AML-193 (cell line): ENCODE measurements at regions not wholly inside any gene's neighbourhood (a gene's known extent, or its start where the extent isn't known, plus 50 kb on each side); places are given as distances from the start of the nearest gene placed in this dataset.

ENCODE experiments used
- DNase-seq, 2 experiments: peaks; one replicate each; lab custom pipeline; 2025; lab: John Stamatoyannopoulos, UW

DNA sequence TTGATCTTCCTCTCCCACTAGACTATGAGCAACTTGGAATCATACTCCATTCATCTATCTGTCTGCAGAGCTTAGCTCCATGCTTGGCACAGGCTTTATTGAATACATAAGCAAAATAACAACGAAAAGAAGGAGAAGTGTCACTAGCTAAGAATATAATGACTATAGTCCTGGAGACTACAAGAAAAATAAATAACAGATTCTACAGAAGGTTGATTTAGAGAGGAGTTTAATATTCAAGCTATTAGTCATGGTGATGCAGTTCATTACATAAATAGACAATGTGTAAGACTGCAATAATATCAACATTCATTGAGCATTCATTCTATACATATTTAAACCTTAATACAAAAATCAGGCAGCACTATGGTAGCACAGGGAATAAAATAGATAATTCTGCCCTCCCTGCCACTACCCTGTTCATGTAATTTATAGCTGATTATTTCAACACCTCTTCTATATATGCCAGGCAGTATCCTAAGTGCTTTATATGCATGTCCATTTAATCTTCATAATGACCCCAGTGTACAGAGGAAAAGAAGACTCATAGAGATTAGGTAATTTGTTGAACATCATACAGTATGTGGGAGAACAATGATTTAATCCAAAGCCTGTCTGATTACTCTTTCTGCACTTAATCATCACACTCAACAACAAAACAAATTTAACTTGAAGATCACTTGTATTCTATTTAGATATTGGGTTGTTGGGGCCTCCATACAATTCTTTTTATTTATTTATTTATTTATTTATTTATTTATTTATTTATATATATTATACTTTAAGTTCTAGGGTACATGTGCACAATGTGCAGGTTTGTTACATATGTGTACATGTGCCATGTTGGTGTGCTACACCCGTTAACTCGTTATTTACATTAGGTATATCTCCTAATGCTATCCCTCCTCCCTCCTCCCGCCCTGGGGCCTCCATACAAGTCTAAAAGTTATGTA, 165.3 kb downstream of the RNF152 start:
- no peak for DNase-seq

DNA sequence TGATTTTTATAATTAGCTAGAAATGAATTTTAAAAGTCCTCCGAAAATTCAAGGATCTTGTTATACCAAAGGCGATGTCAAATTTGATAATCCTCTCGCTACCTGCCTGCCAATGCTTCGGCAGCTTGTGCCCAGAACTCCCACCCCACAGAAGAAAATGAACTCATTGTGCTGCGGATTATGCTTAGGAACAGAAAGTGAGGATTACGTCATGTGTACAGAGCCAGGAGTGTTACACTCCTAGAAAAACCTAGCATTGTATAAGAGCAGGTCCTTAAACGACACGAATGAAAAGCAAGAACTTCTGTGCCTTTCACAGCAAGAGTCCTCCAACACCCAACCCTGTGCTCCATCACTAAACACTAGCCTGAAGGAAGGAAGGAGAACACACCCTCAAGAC, 168.3 kb downstream of the RNF152 start:
- DNase-seq, result no peak

DNA sequence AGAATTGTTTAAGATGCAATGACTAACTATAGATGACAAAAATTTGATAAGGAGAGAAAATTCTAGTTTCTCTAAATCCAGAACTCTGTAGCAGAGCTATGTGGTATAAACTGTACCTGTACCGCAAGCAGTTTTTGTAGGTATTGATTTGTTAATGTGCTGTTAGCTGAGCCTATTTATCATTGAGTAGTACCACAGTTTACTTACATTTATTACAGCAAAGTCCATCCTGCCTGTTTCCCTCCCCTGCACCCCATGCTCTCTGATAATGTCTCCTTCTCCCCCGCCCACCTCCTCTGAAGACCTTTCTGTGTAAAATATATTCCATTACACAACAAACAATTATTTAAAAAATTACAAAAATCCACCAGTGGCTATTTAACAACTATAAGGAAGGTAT, 170.6 kb downstream of the RNF152 start:
- DNase-seq, result no peak

DNA sequence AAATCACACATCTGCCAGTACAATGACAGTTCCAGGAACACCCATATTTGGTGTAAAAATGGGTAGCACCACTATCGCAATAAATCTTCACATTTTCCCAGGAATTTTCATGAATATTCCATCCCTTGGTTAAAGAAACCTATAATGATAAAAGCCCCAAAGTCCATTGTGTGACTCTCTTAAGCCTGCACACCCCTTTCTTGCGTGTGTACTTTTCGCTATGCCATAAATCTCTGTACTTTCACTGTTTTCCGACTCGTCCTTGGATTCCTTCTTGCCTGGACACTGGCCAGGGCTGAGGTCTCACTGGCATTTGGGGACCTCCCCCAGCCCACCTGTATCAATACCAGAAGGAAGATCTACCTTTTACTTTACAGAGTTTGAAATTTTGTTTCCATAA, 172.3 kb downstream of the RNF152 start:
- no peak for DNase-seq

DNA sequence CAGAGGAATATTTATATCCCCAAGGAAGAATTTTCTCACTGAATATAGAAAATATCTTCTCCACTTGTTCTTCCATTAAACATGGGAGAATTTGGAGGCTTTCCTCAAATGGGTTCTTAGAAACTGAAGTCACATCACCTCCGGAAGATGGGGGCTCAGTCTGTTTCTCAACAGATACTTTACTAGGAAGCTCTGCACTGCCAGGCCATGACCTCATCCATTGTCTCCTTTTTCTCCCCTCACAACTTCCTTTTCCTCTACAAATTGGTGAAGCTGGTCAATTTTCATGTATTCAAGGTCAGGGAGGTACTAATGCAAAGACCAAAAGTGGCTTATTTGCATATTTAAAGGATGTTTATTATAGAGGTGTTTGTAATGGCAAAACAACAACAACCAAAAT, 173.1 kb downstream of the RNF152 start:
- DNase-seq, result no peak

DNA sequence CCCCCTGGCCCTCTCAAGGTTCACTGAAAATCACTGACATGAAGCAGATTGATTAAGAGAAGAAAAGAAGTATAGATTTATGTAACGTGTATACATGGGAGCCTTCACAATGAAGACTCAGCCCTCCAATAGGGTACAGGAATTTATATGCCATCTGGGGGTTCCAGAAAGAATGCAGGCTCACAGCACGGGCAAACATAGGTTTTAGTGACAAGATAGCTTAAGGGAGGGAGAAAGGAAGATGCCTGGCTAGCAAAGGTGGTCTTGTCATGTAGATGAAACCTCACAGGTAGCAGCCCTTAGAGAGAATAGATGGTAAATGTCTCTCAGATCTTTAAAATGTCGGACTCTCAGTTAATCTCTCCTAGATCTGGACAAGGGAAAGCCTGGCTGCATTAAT, 173.9 kb downstream of the RNF152 start:
- DNase-seq, result no peak

DNA sequence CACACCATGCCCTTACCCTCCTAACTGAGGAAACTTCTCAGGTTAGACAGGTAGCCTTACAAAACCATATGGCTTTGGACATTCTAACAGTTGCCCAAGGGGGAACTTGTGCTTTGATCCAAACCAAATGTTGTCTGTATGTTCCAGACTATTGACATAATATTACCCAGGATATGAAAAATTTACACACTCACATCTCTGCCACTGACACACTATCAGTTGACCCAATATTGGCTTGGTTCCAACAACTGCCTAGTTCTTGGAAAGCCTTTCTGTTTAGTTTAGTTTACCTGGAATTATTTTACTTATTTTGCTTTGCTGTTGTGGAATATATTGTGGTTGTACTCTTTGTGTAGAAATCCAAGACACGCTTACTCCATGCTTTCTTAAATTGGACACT, 178.4 kb downstream of the RNF152 start:
- DNase-seq, result no peak

DNA sequence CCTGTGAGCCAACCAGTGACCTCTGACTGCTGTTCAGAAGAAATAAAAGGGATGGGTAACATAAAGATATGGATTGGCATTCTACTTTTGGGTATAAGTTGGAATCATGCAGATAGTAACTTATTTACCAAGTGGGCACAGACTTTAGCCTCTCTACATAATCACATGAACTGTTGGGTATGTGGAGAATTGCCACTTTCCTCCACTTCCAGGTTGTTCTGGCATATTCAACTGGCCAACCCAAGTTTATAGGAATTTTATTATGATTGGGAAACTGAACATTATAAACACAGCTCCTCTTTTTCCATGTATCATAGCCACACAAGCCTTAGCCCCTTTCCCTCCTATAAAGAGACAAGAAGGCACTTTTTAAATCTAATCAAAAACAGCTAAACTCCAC, 179.3 kb downstream of the RNF152 start:
- DNase-seq, result no peak

DNA sequence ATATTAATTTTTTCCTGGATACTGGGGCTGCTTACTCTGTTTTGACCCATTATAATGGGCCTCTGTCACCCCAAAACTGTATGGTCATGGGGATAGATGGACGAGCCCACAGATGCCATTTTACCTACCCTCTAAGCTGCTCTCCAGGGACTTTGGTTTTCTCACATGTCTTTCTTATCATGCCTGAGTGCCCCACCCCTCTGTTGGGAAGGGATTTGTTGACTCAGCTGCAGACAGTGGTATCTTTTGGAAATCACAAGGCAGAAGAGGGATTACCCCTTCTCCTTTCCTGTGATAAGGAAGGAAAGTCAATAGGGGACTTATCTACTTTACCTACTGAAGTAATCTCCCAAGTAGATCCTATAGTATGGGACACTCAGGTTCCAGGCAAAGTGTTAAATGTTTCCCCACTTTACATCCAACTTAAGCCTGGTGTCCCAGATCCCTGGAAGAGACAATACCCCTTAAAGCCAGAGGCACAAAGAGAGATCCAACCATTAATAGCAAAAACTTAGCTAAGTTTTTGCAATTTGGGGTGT, 182.7 kb downstream of the RNF152 start:
- no peak for DNase-seq

DNA sequence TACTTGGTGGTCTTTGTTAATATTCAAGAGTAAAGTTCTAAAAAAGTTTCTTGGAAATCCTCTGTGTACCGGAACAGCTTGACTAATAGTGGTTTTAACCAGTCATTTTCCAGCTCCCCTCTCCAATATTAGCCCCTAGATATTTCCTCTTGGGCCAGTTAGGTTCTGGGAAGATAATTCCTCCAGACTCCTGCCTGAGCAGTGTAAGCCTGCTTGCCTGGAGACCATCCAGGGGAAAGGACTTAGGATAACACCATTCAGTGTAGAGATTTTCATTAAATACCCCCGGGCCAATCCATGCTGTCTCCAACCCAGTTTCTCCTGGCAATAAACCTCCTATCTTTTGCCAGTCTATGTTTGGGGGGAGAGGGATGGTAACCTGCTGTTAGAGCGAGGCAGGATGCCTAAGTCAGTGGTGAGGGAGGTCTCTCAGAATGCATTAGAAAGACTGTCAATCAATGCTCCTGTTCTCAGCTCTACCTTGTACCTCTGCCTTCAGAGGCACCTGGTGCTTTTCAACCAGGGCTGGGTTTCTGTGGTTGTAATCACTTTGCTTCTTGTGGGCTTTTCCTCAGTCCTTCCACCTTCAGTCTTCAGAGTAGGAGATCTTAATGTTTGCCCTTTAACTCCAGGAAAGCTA, 186.4 kb downstream of the RNF152 start:
- DNase-seq, result no peak

DNA sequence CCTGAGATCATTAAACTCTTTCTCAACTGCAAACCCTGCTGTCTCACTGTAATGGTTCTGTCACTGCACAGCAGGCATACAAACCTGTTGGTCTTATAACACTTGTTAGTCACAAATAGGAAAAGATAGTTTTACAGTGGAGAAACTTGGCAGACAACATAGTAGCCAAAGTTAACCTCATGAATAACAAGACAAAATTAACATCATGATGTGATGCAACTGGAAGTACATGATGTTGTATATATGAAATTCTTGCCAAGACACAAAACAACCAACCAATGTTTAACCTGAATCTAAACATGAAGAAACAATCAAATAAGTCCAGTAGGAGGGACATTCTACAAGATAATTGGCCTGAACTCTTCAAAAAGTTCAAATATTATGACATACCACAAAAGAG, 189.3 kb downstream of the RNF152 start:
- no peak for DNase-seq

DNA sequence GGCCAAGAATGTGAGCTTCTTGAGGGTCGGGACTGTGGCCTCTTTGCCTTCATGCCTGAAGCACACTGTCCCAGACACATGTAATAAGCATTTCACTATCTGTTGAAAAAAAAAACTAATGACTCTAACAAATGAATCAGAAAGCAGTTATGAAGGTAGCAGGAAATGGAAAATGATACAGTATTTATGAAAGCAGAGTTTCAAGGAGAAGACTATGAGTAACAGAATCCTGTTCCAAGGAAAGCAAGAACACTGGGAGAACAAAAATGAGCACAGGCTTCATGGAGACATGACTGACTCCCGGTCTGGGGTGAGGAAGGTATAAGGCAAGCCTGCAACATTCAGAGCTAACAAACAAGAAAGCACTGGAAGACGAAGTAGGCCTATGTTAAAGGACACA, 190.8 kb downstream of the RNF152 start:
- no peak for DNase-seq

DNA sequence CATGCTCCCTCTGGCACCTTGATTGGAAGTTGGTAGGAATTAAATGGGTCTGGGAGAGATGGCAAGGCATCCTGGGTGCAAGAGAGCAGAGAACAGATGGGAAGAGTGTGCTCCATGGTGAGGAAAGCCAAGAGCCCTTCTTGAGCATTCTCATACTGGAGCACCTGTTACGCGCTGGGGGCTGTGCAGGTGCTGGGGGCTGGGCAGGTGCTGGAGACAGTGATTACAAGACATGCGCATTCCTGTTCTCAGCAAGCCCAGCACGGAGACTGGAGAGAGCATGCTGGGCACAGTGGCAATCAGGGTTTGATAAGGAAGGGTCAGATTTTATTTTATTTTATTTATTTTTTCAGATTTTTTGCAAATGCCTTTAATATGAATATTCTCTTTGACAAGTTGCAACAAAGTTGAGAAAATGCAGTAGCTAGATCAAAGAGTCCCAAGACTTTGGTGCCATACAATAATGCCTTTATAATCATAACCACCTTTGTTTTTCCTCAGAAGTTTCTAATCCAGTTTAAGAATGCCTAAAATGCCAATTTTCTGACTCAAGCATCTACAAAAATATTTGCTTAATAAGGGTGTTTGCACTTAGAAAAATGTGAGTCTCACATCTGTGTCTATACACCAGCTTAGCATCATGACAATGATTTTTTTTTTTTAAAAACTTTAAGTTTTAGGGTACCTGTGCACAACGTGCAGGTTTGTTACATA, 193.3 kb downstream of the RNF152 start:
- no peak for DNase-seq

DNA sequence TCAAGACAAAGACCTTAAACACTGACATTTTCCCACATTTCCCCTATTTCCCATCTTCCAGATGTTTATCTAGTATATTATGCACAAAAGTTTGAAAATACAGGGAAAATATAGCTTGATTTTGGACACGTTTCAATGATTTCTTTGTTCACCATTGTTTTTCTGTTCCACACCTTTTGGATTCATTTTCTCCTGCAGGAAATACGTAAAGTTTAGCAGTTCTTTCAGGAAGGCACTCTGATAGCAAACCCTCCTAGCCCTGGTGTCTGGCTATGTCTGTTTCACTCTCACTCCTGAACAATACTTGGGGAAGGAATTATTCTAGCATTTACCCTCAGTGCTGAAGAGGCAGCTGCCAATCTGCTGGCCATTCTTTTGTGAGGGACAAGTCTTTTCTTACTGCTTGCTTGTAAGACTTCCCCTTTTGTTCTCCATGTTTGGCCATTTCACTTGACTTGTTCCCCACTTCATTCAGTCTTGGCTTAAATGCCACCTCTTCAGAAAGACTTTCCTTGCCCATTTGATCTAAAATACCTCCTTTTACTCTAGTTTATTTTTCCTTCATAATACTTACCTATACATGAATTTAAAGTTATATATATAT, 195.4 kb downstream of the RNF152 start:
- no peak for DNase-seq

DNA sequence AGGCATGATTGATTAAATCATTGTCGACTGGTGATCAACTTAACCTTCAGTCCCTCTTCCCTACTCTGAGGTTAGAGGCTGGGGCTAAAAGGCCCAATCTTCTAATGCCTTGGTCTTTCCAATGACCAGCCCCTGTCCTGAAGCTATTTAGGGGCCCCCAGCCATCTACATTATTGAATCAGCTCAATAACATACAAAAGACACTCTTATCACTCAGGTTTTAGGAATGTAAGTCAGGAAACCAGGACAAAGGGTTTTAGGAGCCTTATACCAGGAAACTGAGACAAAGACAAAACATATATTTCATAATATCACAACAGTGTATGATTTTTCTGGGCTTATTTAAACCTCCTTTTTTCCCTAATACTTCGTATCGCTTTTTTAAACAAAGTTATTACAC, 198.6 kb downstream of the RNF152 start:
- DNase-seq, result no peak

DNA sequence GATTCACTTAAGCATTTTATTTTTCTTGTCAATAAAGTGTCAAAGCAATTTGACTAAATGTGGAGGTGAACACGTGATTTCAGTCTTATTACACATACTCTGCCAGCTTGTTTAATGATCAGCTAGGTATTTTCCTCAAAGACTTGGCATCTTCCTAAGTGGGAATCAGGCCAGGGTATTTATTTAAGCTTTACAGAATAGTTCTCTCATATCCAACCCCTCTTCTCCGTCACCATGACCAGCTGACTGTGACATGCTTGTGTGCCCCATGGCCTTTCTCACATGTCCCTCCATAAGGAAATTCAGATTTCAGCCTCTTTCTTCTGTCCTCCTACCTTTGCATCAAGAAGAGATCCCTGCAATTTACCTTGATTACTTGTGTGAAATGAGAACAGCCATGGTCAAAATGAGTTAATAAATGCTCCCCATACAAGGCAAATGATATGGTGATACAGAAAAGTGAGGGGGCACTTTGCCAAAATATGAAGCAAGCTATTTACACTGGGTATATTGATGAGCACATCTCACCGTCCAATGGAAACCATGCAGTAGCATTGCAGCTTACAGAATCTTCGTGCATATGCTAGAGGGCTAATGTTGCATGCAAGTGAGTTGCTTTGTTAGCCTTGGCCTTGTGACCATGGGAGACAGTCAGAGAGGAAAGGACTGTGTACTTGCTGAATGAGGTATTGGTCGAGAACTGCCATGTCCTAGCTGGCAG, 202.2 kb downstream of the RNF152 start:
- no peak for DNase-seq

DNA sequence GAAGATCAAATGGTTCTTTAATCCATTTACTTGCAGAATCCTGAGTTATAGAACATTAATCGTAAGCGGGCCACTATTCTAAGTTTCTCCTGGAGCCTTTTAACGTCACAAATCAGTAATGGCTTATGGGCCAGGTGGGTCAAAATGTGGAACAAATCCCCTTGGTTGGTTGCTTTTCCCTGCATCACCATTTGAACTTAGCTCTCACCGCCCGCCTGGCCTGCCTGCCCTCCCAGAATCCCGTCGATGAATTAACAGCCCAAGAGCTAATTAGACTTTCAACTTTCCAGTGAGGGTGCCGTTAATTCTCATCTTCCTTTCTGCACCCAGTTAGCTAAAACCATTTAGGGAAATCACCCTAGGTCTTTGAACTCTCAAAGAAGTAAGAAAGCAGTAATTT, 205.5 kb downstream of the RNF152 start:
- no peak for DNase-seq

DNA sequence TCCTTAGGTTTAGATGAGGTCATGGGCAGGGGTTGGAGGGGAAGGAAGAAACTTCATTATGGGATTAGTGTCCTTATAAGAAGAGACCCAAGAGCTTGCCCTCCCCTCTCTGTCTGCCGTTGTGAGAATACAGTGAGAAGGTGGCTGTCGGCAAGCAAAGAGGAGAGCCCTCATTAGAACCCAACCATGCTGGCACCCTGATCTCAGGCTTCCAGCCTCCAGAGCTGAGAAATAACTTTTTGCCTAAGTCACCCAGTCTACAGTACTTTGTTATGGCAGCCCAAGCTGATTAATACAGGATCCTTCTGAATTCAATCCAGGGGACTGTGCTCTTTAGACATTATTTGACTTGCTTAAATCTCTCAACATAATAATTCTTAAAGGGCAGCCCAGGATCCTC, 209.0 kb downstream of the RNF152 start:
- no peak for DNase-seq

DNA sequence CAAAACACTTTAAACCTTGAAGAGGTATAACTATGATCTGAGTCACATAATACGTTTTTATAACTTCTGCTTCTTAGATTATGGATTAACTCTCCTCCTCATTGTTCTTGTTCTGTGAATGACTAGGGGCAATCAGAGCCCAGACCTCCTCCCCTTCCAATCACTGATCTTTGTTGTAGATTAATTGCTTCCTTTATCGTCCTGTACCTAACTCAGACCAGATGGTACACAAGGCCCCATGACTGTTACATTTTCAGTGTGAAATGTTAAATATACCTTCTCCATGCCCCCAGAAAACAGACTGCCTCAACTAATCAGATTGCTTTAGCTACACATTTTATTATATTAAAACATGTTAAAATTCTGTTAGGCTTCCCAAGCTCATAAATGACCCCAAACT, 211.7 kb downstream of the RNF152 start:
- DNase-seq, result no peak

DNA sequence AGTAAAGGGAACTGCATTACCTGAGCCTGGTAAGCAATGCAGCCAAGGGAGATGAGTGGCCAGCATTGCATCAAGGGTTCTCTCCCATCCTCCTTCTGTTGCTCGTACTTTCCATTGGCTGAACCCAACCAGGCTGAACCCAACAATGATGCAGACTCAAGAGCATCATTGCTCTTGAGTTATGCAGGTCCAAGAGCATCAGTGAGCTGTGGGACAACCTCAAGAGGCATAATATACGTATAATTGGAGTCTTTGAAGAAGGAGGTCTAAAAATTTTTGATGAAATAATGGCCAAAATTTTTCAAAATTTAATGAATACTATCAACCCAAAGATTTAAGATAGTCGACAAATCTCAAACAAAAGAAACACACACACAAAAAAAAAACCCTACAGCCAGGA, 213.0 kb downstream of the RNF152 start:
- no peak for DNase-seq

DNA sequence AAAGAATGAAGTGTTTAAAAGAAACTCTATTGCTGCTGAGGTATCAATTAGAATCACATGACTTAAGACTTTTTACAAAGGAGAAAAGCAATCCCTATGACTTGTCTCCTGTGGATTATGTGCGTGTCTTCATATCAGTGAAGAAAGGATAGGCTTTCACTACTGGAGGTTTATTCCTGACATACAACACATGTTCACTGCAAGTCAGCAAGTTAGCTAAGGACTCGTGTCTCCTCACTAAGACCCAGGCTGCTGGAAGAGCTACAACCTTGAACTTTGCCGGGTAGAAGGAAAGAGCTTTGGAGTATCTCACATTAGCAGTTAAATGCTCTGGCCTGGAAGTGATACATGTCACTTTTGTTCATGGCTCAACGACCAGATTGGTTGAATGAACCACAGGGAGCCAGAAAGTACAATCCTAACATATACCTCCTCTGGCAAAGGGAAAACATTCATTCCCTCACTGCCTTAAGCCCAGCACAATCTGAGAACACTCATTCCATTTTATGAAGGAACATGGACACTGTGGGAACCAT, 215.3 kb downstream of the RNF152 start:
- DNase-seq, result no peak
